Medulla oblongata (tissue), 1 donor: ENCODE measurements at regions not wholly inside any gene's neighbourhood (a gene's known extent, or its start where the extent isn't known, plus 50 kb on each side); places are given as distances from the start of the nearest gene placed in this dataset.
A peak's percentile ranks its signal among the peaks of the same experiment; 100 is the strongest.

Experiments used
- DNase-seq: peaks from one replicate; pipeline ENCODE4 v3.0.0-alpha.2; 2015; ENCODE audit errors: extremely low spot score

DNA sequence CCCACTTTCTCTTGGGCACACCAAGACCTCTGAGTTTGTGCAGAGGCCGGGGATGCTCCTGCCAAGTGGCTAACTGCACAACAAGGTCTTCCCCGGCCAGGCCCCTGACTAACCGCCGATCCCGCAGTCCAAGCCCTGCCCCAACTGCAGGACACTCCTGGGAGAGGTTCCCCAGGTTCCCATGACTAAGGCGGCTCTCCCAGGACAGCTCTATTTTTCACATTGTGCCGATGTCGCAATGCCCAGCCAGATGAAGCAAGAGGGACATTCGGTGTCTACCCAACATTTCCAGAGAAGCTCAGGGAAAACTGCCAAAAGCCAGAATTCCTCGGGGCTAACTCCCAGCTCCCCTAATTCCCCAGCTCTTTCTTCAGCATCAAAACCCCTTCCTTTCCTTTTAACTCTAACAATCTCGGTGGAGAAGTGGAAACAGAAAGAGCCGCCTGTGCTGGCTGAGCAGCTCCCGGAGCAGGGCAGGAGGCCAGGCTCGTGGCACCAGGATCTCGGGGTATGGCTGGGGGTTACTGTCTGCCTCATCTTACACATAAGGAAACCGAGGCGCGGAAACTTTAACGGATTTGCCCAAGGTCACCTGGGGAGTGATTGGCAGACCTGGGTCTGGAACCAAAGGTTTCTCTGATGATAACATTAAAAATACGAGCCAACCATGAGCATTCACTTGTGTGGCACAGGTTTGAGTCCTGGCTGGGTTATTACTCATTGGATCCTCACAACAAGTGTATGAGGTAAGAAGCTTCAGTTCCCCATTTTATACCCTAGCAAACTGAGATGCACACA lies 318.2 kb downstream of the BCL11B start:
- peak; percentile 21 for DNase-seq

DNA sequence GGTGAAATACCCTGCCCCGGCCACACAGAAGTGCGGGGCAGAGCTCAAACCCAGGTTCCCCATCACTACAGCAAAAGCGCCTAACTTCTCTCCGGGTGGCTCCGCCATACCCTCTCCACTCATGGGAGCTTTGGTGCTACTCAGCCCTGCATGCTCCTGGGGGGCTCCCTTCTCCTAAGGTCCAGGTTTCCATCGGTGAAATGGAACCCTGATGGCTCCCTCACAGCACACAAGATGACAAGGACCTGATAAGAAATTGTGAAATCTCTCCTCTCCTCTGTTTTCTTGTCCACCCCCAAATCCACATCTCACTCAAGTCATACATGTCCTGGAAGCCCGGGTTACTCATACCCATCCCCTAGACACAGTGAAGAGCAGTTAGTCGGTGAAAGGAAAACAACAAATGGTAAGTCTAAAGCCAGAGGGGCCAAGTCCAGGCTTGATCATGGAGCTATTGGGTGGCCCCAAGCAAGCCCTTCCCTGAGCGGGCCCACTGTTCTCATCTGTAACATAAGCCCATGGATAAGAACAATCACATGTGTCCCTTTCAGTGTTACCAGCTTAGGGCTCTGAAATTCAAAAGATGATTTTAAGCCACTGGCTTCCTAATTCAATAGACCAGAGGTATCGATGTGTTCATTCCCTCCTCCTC lies 317.5 kb downstream of the BCL11B start:
- DNase-seq = no peak

GRCh38 chr14:98955036-98955740 lies 316.8 kb downstream of the BCL11B start:
- no peak for DNase-seq

DNA sequence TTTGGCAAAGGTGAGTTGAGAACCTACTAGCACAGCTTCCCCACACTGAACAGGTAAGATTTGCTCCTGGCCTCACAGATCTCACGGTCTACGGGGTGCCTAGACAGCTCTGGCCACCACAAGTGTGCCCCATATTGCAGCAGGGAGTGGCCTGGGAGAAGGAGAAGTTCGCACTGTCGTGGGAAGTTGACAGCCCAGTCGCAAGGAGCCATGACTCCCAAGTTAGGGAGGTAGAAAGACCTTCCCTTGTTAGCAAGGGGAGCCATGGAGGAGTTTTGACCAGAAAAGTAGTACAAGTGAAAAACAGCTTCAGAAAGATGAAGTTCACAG lies 316.3 kb downstream of the BCL11B start:
- DNase-seq = no peak

DNA sequence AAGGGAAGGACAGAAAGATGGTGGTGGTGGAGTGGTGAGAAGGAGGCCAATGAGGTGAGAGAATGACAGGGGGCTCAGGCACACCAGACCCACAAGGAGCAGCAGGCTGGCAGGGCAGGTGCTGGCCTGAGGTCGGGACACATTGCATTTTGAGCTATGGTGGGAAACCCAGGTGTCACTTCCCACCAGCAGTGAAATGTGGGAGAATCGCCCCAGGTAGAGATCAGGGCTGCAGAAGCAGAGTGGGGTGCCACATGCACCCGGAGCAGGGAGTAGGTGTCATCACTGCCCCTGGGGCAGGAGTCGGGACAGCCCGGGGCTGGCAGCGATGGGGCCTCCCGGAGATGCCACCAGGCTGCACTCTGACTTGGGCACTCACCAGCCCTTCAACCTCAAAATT lies 315.8 kb downstream of the BCL11B start:
- no peak for DNase-seq

GRCh38 chr14:98956661-98957060 lies 315.3 kb downstream of the BCL11B start:
- DNase-seq = no peak

DNA sequence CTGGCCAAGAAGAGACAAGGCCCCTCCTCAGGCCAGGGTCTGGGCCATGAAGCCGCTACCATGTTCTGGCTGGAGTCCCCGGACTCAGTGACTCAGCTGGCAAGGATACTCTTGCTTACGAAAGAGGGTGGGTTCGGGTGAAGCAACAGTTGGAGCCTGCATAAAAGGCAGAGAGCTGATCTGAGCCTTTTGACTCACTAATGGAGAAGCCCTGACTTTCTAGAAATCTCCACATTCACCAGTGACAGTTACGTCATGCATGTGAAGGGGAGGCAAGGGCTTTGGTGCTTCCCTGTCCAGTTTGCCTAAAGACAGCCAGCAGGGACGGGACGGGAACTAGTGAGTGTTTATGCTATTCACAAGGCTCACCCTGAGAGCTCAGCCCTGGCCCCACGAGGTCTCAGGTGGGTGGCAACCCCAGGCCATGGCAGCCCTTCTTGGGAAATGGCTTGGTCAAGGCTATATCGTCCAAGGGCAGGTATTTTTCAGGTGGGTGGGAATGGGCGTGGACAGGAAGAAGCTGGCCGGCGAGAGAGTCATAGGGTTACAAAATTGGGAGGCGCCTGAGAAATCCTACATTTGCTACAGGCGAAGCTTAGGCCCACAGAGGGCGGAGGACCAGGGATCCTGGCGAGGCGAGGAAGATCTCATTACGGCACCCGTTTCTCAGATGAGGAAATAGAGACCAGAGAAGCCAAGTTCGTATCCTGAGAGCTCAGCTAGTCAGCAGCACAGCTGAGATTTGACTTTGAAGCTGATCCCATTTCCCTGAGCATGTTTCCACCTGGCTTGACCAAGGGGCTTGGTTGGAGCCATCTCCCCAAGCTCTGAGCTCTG lies 314.6 kb downstream of the BCL11B start:
- DNase-seq = peak; percentile 13

GRCh38 chr14:98958048-98958631 lies 313.9 kb downstream of the BCL11B start:
- DNase-seq = no peak

- no peak for DNase-seq
Measured at GRCh38 chr14:98958632-98959031, 313.4 kb downstream of the BCL11B start.

- no peak for DNase-seq
Measured at GRCh38 chr14:98959410-98959809, 312.6 kb downstream of the BCL11B start.

GRCh38 chr14:98959958-98960616 lies 311.9 kb downstream of the BCL11B start:
- no peak for DNase-seq

DNA sequence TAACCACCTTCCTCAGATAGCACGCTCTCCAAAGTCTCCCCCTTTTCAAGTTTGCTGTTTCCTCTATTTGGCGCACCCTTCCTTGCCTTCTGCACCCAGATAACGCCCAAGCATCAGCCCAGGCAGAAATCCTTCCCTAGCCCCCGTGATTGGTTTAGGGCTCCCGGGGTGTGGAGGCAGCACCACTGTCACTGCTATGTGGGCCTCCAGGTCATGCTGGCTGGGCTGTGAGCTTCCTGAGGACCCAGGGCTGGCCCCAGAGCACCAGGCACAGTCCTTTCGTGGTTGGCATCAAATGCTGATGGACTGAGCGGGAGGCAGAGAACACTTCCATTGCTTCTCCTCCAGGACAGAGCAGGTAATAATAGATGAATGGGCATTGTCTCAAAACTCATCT lies 311.4 kb downstream of the BCL11B start:
- no peak for DNase-seq

DNA sequence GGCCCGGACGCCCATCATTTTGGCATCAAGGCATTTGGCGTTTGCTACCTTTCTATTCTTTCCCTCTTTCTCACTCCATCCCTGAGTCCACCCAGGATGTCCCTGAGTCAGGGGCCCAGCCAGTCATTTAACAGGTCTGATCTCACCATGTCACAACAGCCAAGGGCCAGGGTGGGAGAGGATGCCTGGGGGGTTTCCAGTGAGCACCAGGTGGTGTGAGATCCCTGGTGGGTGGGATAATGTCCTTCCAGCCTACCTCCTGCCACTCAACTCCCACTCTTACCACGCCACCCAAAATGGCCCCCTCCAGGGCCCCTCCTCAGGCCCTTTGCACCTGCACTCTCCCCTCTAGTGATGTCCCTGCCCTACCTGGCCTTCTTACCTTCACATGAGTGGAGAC lies 310.8 kb downstream of the BCL11B start:
- no peak for DNase-seq

- DNase-seq = no peak
Measured at GRCh38 chr14:98962118-98962517, 309.9 kb downstream of the BCL11B start.

GRCh38 chr14:98963610-98964009 lies 308.4 kb downstream of the BCL11B start:
- no peak for DNase-seq

GRCh38 chr14:98964171-98964570 lies 307.8 kb downstream of the BCL11B start:
- no peak for DNase-seq

DNA sequence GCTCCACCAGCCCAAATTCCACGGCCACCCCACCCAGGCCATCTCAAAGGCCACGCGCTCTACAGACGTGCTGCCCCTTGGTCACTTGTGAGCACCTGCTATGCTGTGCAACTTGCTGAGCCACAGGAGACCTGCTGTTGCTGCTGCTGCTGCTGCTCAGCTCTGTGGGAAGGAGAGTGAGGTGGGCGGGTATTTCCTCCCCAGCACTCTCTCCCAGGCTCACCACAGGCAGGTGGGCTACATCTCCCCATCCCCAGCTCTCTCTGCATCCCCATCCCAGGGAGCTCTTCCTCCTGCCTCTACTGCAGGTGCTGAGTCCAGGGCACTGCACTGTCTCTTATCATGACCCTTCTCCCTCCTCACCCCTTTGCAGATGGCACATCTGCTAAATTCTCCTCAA lies 306.9 kb downstream of the BCL11B start:
- no peak for DNase-seq

- no peak for DNase-seq
Measured at GRCh38 chr14:98966016-98966415, 306.0 kb downstream of the BCL11B start.

GRCh38 chr14:98966475-98967162 lies 305.4 kb downstream of the BCL11B start:
- no peak for DNase-seq

DNA sequence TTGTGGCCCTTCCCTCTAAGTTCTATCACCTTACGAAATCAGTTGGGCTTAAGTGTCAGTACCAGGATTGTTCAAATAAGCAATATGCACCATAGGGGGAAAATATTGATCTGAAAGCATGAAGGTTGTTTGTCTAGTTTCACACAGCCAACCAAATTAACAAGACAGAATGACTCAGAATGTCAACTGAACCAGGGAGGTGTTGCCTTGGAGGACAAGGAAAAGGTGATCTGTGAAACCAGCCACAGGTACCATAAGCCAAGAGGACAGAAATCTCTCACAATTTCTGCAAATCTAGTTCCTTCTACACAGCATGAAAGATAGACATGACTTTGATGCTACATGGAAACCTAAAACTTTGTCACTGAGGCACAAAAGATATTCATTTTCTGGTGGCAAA lies 297.9 kb downstream of the BCL11B start:
- no peak for DNase-seq

GRCh38 chr14:98976271-98976670 lies 295.7 kb downstream of the BCL11B start:
- DNase-seq = no peak
